Ascending aorta (tissue), 2 donors: ENCODE measurements at regions not wholly inside any gene's neighbourhood (a gene's known extent, or its start where the extent isn't known, plus 50 kb on each side); places are given as distances from the start of the nearest gene placed in this dataset.

Source experiments
- DNase-seq, 2 donors: peaks; one replicate each; pipeline ENCODE4 v3.0.0-alpha.2; 2019; ENCODE audit warnings: low spot score in 2 of 2
- H3K27ac ChIP-seq, 2 donors: fragments of 200-600 bp; sonication (generic); one replicate each; pipeline ENCODE4 v1.5.1; 2016 to 2017; ENCODE audit warnings: mild to moderate bottlenecking in 1 of 2
- H3K27me3 ChIP-seq: fragments of 200-600 bp; sonication (generic); one replicate; pipeline ENCODE4 v1.5.1; 2017
- H3K36me3 ChIP-seq, 2 donors: fragments of 200-600 bp; sonication (generic); one replicate each; pipeline ENCODE4 v1.5.1; 2016
- H3K4me1 ChIP-seq, 2 donors: fragments of 200-600 bp; sonication (generic); one replicate each; pipeline ENCODE4 v1.5.1; 2016 to 2017; ENCODE audit warnings: mild to moderate bottlenecking in 1 of 2
- H3K4me3 ChIP-seq, 2 donors: fragments of 200-600 bp; sonication (generic); one replicate each; pipeline ENCODE4 v1.5.1; 2016 to 2017; ENCODE audit warnings: mild to moderate bottlenecking in 1 of 2
- H3K9me3 ChIP-seq, 2 donors: fragments of 200-600 bp; sonication (generic); one replicate each; pipeline ENCODE4 v1.5.1; 2016
- CTCF ChIP-seq, 3 experiments: fragments of 200-600 bp in 2 of 3; fragments of 450-650 bp in 1 of 3; sonication (generic) in 2 of 3; IDR thresholded peaks; one replicate each; pipeline ENCODE4 v1.5.1; 2016 to 2019; ENCODE audit warnings: antibody characterized with exemption in 3 of 3, mild to moderate bottlenecking in 1 of 3, moderate library complexity in 1 of 3
- intact Hi-C: fragments of 100-400 bp; cut with DNase I; formaldehyde crosslinking; loops from one replicate; pipeline ENCODE4 v1.15.1; 2023

GRCh38 chr3:141431411-141432378 lies 55.1 kb upstream of the RASA2 start:
- Histone ChIP-seq H3K9me3 (no peaks in the 10 kb centered on the region), H3K27me3 (no peaks in the 10 kb centered on the region), H3K27ac (peak overlapping the region; percentile 72 to 80), H3K36me3 (peaks cover under 1 to 5% of the 10 kb centered on the region in 2 donors), H3K4me1 (peaks cover 11 to 55% of the 10 kb centered on the region in 2 donors), H3K4me3 (peak overlapping the region; percentile 17 to 37)
- intact Hi-C loops, result no loop called here
- no peak for TF ChIP-seq CTCF (IDR thresholded peaks at IDR 0.05)
- DNase-seq, result no peak

GRCh38 chr3:141432904-141433303 lies 53.9 kb upstream of the RASA2 start:
- Histone ChIP-seq H3K4me3 (no peak overlapping the region), H3K27me3 (no peaks in the 10 kb centered on the region), H3K9me3 (no peaks in the 10 kb centered on the region), H3K36me3 (peaks cover 0 to 5% of the 10 kb centered on the region in 2 donors), H3K27ac (peak overlapping the region in 1 of 2 donors; percentile 80), H3K4me1 (peaks cover 7 to 45% of the 10 kb centered on the region in 2 donors)
- no peak for DNase-seq
- intact Hi-C loops, result no loop called here
- no peak for TF ChIP-seq CTCF (IDR thresholded peaks at IDR 0.05)

GRCh38 chr3:141434255-141434654 lies 52.6 kb upstream of the RASA2 start:
- no peak for TF ChIP-seq CTCF (IDR thresholded peaks at IDR 0.05)
- Histone ChIP-seq H3K27me3 (no peaks in the 10 kb centered on the region), H3K9me3 (no peaks in the 10 kb centered on the region), H3K4me3 (no peak overlapping the region), H3K36me3 (peaks cover 4 to 18% of the 10 kb centered on the region in 2 donors), H3K4me1 (peaks cover 5 to 35% of the 10 kb centered on the region in 2 donors), H3K27ac (peak overlapping the region; percentile 10 to 33)
- no peak for DNase-seq
- intact Hi-C loops, result no loop called here

- peak overlapping the region; percentile 59 to 70 for H3K27ac ChIP-seq
- H3K4me1 ChIP-seq, result peaks cover 5 to 26% of the 10 kb centered on the region in 2 donors
- intact Hi-C loops, result no loop called here
- no peak for DNase-seq
- peak overlapping the region in 1 of 2 donors; percentile 24 for H3K4me3 ChIP-seq
- TF ChIP-seq CTCF (IDR thresholded peaks at IDR 0.05), result no peak
- no peaks in the 10 kb centered on the region for H3K27me3 ChIP-seq
- peaks cover 4 to 13% of the 10 kb centered on the region in 2 donors for H3K36me3 ChIP-seq
- no peaks in the 10 kb centered on the region for H3K9me3 ChIP-seq
Measured at GRCh38 chr3:141436180-141436579, 50.6 kb upstream of the RASA2 start.
